ENCODE measurements at regions not wholly inside any gene's neighbourhood (a gene's known extent, or its start where the extent isn't known, plus 50 kb on each side); places are given as distances from the start of the nearest gene placed in this dataset.

GRCh38 chr5:12413585-12413984 lies 509.3 kb upstream of the CTNND2 start:
- Mint-ChIP-seq H3K4me1 (ENCODE audit: unreplicated experiment) (no peaks in the 10 kb centered on the region), H3K27me3 (ENCODE audit: unreplicated experiment) (peaks cover 2% of the 10 kb centered on the region), H3K4me3 (ENCODE audit: unreplicated experiment) (no peak overlapping the region), H3K36me3 (ENCODE audit: low read depth, unreplicated experiment) (no peaks in the 10 kb centered on the region), H3K9me3 (ENCODE audit: unreplicated experiment) (no peaks in the 10 kb centered on the region), H3K27ac (ENCODE audit: unreplicated experiment) (no peak overlapping the region)
- no peak for DNase-seq (ENCODE audit: low spot score)
- TF ChIP-seq, protein P1, sequence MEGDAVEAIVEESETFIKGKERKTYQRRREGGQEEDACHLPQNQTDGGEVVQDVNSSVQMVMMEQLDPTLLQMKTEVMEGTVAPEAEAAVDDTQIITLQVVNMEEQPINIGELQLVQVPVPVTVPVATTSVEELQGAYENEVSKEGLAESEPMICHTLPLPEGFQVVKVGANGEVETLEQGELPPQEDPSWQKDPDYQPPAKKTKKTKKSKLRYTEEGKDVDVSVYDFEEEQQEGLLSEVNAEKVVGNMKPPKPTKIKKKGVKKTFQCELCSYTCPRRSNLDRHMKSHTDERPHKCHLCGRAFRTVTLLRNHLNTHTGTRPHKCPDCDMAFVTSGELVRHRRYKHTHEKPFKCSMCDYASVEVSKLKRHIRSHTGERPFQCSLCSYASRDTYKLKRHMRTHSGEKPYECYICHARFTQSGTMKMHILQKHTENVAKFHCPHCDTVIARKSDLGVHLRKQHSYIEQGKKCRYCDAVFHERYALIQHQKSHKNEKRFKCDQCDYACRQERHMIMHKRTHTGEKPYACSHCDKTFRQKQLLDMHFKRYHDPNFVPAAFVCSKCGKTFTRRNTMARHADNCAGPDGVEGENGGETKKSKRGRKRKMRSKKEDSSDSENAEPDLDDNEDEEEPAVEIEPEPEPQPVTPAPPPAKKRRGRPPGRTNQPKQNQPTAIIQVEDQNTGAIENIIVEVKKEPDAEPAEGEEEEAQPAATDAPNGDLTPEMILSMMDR (IDR thresholded peaks at IDR 0.05; ENCODE audit: unreplicated experiment), result no peak

GRCh38 chr5:12413075-12413474 lies 508.8 kb upstream of the CTNND2 start:
- no peak overlapping the region for H3K4me3 Mint-ChIP-seq (ENCODE audit: unreplicated experiment)
- DNase-seq (ENCODE audit: low spot score), result no peak
- H3K27ac Mint-ChIP-seq (ENCODE audit: unreplicated experiment), result no peak overlapping the region
- H3K9me3 Mint-ChIP-seq (ENCODE audit: unreplicated experiment), result no peaks in the 10 kb centered on the region
- peaks cover 2% of the 10 kb centered on the region for H3K27me3 Mint-ChIP-seq (ENCODE audit: unreplicated experiment)
- no peaks in the 10 kb centered on the region for H3K36me3 Mint-ChIP-seq (ENCODE audit: low read depth, unreplicated experiment)
- TF ChIP-seq, protein P1 (IDR thresholded peaks at IDR 0.05; ENCODE audit: unreplicated experiment), result no peak
- H3K4me1 Mint-ChIP-seq (ENCODE audit: unreplicated experiment), result no peaks in the 10 kb centered on the region

DNA sequence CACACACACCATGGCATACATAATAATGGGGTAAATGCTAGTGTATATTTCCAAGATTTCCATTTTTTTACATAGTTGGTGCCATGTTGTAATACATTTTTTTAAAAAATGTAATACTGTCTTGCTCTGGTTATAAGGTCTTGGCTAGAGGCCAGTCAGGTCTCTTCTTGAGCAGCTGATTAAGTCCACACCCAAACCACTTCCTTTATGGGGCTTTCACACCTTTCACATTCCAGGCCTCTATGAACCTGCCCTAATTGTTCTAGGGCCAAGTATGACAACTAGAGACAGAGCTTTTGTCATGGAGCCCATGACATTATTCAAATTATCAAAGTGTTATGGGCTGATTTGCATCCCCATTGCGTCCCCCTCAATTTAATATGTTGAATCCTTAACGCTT lies 495.6 kb upstream of the CTNND2 start:
- Mint-ChIP-seq H3K9me3 (ENCODE audit: unreplicated experiment) (no peaks in the 10 kb centered on the region), H3K27ac (ENCODE audit: unreplicated experiment) (no peak overlapping the region), H3K27me3 (ENCODE audit: unreplicated experiment) (peaks cover 1% of the 10 kb centered on the region), H3K36me3 (ENCODE audit: low read depth, unreplicated experiment) (no peaks in the 10 kb centered on the region), H3K4me1 (ENCODE audit: unreplicated experiment) (no peaks in the 10 kb centered on the region), H3K4me3 (ENCODE audit: unreplicated experiment) (no peak overlapping the region)
- TF ChIP-seq, protein P1 (IDR thresholded peaks at IDR 0.05; ENCODE audit: unreplicated experiment), result no peak
- no peak for DNase-seq (ENCODE audit: low spot score)

GRCh38 chr5:12392246-12392645 lies 488.0 kb upstream of the CTNND2 start:
- H3K27me3 Mint-ChIP-seq (ENCODE audit: unreplicated experiment), result no peaks in the 10 kb centered on the region
- H3K36me3 Mint-ChIP-seq (ENCODE audit: low read depth, unreplicated experiment), result no peaks in the 10 kb centered on the region
- H3K4me1 Mint-ChIP-seq (ENCODE audit: unreplicated experiment), result peaks cover 12% of the 10 kb centered on the region
- H3K27ac Mint-ChIP-seq (ENCODE audit: unreplicated experiment), result no peak overlapping the region
- H3K9me3 Mint-ChIP-seq (ENCODE audit: unreplicated experiment), result no peaks in the 10 kb centered on the region
- no peak for DNase-seq (ENCODE audit: low spot score)
- TF ChIP-seq, protein P1 (IDR thresholded peaks at IDR 0.05; ENCODE audit: unreplicated experiment), result no peak
- H3K4me3 Mint-ChIP-seq (ENCODE audit: unreplicated experiment), result no peak overlapping the region

DNA sequence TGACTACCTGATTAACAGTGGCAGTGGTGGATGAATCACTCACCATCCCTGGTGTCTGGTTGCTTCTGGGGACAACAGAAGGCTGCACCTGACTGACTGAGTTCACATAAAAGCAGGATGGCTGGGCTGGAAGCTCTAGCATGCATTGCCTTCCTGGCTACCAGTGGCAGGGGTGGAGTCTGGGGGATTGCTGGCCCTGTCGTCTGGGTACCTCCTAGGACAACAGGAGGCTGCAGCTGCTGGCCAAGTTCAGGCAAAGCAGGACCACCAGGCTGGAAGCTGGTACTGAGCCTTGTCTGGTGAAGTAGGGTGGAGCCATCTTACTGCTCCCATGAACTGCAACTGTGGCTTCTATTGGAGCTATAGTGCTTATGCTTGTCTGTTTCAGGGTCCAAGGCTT lies 480.8 kb upstream of the CTNND2 start:
- Mint-ChIP-seq H3K4me3 (ENCODE audit: unreplicated experiment) (no peak overlapping the region), H3K9me3 (ENCODE audit: unreplicated experiment) (no peaks in the 10 kb centered on the region), H3K4me1 (ENCODE audit: unreplicated experiment) (no peaks in the 10 kb centered on the region), H3K27me3 (ENCODE audit: unreplicated experiment) (no peaks in the 10 kb centered on the region), H3K36me3 (ENCODE audit: low read depth, unreplicated experiment) (no peaks in the 10 kb centered on the region), H3K27ac (ENCODE audit: unreplicated experiment) (no peak overlapping the region)
- TF ChIP-seq, protein P1 (IDR thresholded peaks at IDR 0.05; ENCODE audit: unreplicated experiment), result no peak
- no peak for DNase-seq (ENCODE audit: low spot score)
